HG03280 (cell line): ENCODE measurements at regions not wholly inside any gene's neighbourhood (a gene's known extent, or its start where the extent isn't known, plus 50 kb on each side); places are given as distances from the start of the nearest gene placed in this dataset.
"Not testable (repeated sequence)": the region's sequence is repeated elsewhere in the genome, so short reads cannot be mapped to it uniquely, and the experiment has no call there.

Source experiments
- ATAC-seq: cut with Tn5 transposase; IDR thresholded peaks from one replicate; pipeline ENCODE4 v1.9.1; 2021; ENCODE audit warnings: mild to moderate bottlenecking, moderate library complexity; ENCODE audit not compliant: unreplicated experiment

DNA sequence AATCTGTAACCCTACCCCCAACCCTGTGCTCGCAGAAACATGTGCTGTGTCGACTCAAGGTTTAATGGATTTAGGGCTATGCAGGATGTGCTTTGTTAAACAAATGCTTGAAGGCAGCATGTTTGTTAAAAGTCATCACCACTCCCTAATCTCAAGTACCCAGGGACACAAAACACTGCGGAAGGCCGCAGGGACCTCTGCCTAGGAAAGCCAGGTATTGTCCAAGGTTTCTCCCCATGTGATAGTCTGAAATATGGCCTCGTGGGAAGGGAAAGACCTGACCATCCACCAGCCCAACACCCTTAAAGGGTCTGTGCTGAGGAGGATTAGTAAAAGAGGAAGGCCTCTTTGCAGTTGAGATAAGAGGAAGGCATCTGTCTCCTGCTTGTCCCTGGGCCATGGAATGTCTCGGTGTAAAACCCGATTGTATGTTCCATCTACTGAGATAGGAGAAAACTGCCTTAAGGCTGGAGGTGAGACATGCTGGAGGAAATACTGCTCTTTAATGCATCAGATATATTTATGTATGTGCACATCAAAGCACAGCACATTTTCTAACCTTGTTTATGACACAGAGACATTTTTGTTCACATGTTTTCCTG, 94.4 kb downstream of the LSM3 start:
- not testable (repeated sequence) for ATAC-seq

DNA sequence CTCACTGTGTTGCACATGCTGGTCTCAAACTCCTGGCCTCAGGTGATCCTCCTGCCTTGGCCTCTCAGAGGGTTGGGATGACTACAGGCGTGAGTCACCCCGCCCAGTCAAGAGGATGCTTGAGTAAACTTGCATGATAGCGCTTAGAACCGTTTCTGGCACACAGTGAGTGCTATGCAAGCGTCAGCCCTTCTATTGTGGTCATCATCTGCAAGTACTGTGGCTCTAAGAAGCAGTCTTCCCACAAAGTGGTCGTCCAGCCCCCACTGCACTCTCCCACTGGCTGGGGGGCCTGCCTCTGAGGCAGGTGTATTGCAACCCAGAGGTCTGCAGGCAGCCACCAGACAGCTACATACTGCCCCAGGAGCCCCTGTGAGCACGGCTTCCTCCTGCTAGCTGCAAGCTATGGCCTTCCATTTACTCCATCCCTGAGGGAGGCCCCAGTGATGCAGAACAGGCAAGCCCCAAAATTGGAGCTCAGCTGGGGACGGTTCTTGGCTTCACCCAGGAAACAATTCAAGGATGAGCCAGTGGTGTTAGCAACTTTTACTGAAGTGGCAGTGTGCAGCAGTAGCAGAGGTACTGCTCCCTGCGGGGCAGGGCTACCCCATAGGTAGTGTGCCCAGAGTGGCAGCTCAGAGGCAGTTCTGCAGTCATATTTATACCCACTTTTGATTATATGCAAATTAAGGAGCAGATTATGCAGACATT, 95.4 kb downstream of the LSM3 start:
- ATAC-seq: no peak

DNA sequence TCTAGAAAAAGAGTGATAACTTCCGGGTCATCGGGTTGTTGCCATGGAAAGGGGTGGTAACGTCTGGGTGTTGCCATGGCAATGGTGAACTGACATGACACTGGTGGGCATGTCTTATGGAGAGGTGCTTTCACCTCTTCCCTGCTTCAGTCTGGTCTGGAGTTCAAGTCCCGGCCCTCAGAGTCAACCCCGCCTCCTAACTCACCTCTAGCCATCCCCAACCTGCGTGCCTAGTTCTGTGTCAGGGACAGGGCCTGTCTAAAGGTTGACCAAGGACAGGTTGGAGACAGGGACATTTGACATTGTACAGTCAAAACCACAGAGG, 96.0 kb downstream of the LSM3 start:
- no peak for ATAC-seq

DNA sequence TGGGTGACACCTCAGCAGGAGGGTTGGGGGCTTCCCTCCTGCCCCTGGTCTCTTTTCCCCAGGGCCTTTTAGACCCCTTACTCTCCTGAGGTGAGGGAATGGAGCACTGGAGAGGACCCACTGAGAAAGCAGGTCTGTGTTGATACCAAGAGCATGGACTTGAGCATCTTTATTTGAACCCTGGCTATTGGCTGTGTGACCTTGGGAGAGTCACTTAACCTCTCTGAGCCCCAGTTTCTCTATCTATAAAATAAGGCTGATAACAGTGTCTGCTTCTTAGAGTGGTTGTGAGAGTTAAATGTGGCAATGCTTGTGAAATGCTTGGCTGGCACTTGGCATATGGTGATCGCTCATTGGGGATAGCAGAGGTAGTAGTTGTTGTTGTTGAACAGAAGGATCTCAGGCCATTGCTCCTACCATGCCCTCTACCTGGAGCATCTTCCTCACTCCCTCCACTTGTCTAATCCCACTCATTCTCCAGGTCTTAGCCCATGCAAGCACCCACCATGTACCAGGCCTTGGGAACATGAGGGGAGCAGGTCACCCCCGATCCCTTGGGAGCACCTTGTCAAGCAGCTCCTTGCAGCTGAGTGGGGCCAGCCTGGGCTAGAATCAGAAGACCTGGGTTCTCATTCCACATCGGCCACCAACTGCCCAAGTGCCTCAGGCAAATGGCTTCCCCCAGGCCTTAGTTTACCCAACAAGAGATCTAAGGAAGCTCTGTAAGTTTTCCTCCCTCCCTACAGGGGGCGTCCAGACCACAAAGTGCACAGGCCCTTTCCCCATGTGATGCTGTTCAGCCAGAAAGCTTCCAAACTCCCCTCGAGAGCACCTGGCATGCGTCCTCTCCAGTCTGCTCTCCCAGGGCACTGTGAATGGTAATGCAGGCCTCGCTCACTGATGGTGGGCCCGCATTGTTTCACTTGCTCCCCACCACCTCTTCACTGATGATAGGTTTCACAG, 96.7 kb downstream of the LSM3 start:
- ATAC-seq: no peak

DNA sequence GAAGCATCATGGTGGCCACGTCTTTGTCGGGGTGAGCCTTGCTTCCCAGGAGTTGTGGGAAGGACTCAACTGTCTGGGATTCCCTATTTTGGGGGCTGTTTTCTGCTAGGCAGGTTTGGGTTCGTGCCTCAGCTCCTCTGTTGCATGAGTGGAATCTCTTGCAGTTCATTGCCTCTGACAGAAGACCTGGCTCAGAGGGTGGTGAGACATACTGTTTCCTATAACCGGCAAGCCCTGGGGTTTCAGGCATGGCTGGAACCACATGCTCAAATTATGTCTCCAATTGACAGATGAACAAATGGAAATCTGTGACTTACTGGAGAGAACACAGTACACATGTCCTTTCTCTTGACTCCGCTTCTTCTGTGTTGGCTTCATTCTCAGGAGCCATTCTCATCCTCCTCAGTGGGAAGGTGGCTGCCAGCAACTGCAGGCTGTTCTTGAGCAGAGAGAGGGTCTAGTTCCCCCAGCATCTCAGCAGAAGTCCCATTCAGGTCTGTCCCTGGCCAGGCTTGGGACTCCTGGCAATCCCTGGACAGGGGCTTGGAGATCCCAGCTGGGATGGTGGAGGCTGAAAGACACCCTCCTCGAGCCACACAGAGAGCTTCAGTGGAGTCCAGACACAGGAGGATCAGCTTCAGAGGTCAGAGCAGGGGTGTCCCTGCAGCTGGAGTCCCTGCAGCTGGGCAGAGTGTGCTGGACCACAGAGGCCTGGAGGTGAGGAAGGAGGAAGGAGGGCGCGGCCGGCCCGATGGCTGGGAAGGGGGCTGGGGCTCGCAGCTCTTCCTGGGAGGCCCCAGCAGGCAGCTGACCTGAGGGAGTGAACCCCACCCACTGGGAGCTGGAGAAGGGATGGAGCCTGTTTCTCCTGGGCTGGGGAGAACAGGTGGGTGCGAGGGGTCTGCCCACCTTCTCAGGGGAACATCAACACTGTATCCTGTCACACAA, 97.6 kb downstream of the LSM3 start:
- no peak for ATAC-seq

DNA sequence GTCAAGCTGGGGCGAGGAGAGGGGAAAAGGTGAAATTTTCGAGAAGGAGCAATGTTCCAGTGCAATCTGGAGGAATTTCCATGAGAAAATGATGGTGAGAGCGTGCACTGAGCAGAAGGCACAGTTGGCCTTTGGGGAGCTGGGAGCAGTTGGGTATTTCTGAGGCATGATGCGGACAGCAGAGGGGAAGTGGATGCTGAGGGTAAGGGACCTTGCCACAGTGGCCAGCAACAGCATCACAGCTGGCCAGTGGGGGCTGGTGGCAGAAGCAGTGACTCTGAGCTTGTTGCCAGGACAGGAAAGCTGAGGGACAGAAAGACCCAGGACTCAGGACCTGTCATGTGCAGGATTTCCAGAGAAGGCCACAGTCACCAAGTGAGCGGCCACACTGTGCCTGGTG, 98.9 kb downstream of the LSM3 start:
- no peak for ATAC-seq

DNA sequence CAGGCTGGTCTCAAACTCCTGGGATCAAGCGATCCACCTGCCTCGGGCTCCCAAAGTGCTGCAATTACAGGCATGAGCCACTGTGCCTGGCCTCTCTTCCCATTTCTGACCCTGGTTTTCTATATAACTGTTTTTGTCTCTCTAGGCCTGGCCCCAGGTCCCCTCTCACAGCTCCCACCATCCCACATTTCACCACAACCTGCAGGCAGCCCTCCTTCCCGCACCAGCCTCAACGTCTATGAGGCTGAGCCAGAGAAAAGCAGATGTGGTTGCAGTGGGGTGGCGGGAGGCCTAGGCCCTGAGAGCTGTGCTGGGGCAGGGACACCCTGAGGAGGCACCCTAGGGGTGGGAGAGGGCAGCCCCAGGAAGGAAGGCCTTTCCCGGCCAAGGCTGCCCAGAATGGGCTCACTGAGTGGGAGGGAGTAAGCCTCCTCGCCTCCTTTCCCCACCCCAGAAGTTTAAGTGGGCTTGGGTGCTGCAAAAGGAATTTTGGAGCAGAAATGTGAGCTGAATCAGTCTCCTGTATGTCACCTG, 99.7 kb downstream of the LSM3 start:
- ATAC-seq: no peak

DNA sequence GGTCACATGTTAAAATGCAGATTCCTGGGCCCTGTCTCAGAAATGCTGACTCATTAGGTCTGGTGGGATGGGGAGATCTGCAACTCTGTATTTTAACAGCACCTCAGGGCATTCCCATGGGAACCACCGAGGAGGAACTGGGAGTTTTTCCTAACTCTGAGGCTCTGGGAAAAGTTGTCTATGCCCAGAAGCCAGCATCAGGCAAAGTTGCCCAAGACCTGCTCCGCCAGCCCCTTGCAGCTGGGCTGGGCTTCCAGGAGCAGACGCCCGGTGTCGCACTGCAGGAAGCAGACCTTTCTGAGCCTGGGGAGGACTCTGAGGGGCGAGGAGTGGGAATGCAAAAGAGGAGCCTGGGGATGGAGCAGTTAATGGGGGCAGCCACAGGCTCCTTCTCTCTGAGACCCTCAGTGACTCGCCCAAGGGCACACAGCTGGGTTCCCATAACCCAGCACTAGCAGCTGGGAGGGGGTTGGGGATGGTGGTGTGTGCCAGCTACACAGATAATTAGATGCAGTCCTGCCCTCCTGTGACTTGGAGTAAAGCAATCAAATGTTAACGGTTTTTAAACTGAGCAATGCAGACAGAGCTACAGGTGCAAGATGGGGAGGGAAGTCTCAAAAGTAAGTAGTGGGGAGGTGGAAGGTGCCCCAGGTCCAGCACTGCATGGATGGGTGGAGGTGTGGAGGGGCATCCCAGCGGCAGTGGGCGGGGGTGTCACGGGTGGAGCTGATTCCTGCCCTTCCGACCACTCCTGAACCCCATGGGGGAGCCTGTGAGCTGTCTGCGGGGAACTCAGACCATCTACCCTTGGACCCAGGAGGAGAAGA, 100.4 kb downstream of the LSM3 start:
- no peak for ATAC-seq

DNA sequence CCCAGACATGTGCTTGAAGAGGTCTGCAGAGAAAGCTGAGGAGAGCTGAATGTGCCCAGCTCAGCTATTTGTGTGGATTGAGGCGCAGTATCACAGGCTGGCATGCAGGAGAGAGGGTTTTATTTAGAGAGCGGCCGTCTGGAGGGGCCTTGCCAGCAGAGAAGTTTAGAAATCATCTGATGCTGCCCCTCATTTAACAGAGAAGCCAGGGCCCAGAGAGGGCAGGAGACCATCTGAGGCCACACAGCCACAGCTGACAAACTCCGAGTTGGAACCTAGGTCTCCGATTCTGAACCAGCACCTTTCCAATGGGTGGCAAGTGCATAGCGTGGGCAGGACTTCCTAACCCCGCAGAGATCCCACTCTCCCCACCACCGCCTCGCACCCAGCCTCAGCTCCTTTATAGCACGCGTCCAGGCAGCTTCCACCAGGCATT, 101.0 kb downstream of the LSM3 start:
- ATAC-seq: no peak

DNA sequence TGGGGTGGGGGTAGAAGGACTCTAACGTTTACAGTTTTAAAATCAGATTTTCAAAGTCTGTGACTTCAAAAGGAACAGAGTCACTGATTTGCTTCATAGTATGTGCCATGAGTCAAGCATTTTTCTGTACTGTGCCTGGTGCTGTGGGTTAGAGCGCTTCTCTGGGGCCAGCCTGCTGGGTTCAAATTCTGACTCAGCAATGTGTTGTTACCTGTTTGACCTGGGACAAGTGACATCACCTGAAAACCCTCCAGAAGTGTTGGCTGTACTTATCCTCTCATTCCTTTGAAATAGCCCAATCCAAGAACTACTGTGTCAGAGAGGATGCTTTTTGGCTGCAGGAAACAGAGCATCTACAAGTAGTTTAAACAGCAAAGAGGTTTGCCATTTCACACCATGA, 101.7 kb downstream of the LSM3 start:
- no peak for ATAC-seq

DNA sequence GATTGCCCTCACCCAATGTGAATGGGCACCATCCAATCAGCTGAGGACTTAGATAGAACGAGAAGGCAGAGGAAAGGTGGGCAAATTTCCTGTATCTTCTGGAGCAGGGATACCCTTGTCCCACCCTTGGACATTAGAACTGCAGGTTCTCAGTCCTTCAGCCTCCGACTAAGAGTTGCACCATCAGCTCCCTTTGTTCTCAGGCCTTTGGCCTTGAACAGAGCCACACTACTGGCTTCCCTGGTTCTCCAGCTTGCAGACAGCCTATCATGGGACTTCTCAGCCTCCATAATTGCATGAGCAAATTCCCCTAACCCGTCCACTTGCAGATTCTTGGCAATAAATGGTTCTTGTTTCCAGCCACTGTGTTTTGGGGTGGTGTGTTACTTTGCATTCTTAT, 102.4 kb downstream of the LSM3 start:
- no peak for ATAC-seq

DNA sequence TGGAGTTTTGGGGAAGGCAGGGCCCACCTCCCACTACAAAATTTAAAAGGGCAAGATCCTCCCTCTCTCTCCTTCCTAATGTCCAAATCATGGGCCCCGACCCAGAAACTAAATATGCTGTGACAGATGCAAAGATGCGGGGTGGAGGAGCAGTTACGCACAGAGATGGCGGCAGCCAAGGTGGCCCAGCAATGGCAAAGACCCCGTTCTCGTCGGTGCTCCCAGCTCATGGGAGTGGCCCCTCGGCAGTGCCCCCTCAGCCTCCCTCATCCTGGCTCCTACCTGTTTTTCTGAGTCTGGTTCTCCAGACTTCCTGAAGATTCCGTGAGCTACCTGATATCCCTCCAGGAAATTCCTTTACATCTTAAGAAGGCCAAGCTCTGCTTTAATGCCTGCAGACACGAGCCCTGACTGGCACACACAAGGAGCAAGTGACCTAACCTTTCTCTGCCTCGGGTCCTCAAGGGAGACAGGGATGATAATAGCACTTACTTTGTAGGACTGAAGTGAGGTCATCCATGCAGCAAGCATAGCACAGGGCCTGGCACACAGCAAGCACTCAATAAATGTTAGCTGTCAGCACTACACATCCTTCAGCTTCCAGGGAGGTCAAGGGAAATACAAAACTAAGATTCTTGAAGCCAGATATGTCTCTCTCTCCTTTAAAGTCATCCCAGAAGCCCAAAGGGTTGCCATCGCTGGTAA, 103.5 kb downstream of the LSM3 start:
- ATAC-seq: no peak

DNA sequence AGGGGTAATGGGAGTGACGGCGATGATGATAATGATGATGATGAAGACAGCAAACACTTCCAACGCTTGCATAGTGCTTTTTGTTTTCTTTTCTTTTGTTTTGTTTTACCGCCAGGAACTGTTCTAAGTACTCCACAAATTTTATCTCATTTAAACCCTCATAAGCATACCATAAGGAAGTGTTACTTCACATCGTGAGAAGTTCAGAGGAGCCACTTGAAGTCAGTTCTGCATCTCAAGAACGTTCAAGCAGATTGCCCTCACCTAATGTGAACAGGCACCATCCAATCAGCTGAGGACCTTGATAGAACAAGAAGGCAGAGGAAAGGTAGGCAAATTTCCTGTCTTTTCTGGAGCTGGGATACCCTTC, 104.1 kb downstream of the LSM3 start:
- ATAC-seq: no peak

DNA sequence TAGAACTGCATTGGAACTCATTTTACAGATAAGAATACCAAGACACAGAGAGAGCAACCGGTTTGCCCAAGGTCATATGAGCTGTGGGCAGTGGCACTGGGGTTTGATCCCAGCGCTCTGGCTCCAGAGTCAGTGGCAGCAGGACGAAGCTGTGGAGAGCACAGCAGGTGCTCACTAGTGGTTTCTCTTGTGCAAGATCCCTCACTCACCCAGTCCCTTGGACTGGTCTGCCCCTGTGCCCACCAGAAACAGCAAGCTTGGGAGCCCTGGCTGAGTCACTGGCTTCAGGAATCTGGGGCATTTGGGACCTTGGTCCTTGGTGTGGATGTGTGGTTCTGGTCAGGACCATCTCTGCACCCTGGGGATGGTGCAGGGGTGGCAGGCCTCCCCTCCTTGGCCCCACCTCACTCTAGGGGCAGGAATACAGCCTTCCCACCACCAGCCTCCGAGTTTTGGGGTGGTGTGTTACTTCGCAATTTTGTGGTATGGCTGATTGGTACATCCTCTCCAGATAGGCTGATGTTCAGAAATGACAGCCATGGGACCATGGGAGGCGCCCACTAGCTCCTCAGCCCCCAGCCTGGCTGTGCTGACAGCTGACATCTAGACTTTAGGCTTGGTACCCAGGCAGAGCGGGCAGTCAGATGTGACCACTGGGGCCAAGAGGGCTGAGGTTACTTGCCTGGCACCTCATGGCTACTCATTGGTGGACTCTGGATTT, 104.6 kb downstream of the LSM3 start:
- ATAC-seq: no peak

DNA sequence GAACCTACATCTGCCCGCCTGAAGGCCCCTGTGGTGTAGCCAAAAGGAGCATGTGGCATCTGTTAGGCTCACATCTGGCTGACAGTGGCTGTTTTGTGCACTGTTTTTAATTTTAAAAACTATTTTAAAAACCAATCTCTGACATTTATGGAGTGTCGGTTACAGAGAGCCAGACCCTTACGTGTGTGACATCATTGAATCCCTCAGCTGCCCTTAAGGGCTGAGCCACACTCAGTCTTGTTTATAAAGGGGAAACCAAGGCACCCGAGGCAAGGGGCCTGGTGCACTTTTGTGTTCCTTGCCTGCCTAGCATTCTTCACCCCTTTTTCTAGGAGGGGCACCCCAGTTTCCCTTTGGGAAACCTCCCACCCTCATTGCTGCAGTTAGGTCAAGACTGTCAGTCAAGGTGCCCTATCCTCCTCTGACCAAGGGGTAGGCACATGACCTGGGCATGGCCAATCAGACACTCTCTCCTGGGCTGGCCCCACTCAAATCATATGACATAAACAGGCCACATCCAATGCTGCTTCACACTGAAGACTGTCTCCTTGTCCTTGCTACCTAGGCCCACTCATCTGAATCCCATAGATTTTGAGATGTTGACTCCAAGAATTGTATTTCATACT, 105.3 kb downstream of the LSM3 start:
- no peak for ATAC-seq

DNA sequence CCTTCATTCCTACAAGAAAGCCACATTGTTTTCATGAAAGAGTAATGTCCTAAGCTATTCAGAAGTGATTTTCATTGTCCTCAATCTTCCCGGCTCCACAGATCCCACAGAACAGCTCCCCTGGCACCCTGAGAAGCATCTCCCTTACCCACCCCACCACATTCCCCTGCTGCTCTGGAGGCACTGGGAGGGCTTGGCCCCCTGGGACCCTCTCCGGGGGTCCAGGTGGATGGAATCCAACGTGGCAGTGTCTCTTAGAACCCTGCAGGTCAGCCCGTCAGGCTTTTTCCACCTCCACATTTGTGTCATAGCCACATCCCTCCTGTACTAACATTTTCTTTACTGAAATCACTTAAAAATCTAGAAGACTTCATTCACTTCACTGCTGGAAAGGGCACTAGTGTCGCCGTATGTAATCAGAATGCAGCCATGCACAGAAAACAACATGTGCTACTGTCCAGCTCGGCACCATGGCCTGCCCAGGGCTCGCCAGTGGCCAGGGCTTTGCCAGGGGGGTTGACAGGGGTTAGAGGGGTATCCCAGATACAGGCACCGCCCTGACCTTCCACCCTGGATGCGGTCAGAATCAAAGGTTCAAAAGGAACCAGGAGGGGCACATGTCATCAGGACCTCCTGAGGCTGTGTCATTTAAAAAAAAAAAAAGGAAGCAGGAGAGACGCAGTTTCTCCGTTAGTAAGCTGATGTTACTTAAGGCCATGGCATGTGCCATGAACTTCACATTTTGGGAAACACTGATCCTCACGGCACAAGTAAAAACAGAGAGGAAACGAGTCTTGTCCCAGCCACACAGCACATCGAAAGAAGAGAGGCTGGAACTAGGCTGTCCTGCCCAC, 106.3 kb downstream of the LSM3 start:
- no peak for ATAC-seq

DNA sequence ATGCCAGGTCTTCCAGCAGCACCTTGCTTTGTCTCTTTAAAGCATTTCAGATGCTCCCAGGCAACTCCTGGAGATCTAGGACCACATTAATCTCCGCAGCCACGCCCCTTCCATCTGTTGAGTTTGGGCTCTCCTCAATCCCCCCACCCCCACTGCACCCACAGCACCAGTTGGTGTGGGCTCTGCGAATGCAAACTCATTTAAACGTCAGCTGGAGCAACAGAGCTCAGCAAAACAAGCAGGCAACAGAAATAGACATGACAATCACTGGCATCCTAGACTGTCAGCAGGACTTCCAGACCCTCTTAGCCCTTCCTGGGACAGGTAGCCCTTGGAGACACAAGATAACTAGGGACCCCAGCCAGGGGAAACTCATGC, 106.9 kb downstream of the LSM3 start:
- ATAC-seq: no peak
